K562 (cell line): ENCODE measurements at regions not wholly inside any gene's neighbourhood (a gene's known extent, or its start where the extent isn't known, plus 50 kb on each side); places are given as distances from the start of the nearest gene placed in this dataset.

Source experiments
- ATAC-seq: fragments of 200-7000 bp; cut with Tn5 transposase; 3 replicates; pipeline ENCODE4 v1.9.1; 2020; ENCODE audit warnings: moderate library complexity
- BruUV-seq: library from RNA; stranded (reverse); fragments of 400-500 nt; replicated peaks from 2 replicates; lab custom pipeline; 2021; lab: Mats Ljungman, UMichigan
- CTCF ChIA-PET: fragments of 300-600 bp; formaldehyde crosslinking; extraction: SDS; loops from one replicate; lab custom pipeline; 2021; ENCODE audit warnings: low intra/inter-chr PET ratio; lab: Yijun Ruan, JAX
- POLR2A ChIA-PET: fragments of 300-600, 350-650 bp; sonication (Branson Sonifier 250); formaldehyde crosslinking; extraction: SDS; loops from one replicate; lab custom pipeline; 2021; ENCODE audit warnings: antibody characterized with exemption, inconsistent platforms; lab: Yijun Ruan, JAX
- DNase-seq, 4 experiments: peaks; one replicate each; pipeline versions ENCODE4 v3.0.0 to v3.0.0-alpha.2; 2011 to 2018; ENCODE audit warnings: low spot score in 3 of 4, mixed read lengths in 3 of 4; ENCODE audit errors: extremely low read depth in 1 of 4
- FAIRE-seq: peaks from 2 replicates; lab custom pipeline; 2011; peaks lifted over from hg19 to GRCh38; lab: Jason Lieb, UNC
- H2AFZ ChIP-seq: 2 replicates; pipeline ENCODE4 v1.6.0; 2011; ENCODE audit warnings: low read depth, low read length, control low read depth, inconsistent platforms
- H3K27ac ChIP-seq: fragments of 200-600 bp; 3 replicates; pipeline ENCODE4 v1.8.0; 2011; ENCODE audit warnings: low read depth, mild to moderate bottlenecking, control low read depth, inconsistent platforms, low read length, moderate library complexity, mixed read lengths; ENCODE audit errors: extremely low read depth
- H3K27me3 ChIP-seq, 2 experiments: fragments of 300-600 bp in 1 of 2; 2 replicates in 1 of 2; 3 replicates in 1 of 2; pipeline versions ENCODE4 v1.6.0 to v1.8.0; 2011; ENCODE audit warnings: inconsistent platforms in 2 of 2, low read length in 2 of 2, mild to moderate bottlenecking in 1 of 2, mixed read lengths in 1 of 2, moderate library complexity in 1 of 2; ENCODE audit not compliant: control insufficient read depth in 2 of 2, insufficient read depth in 2 of 2
- H3K36me3 ChIP-seq: fragments of 300-600 bp; 3 replicates; pipeline ENCODE4 v1.8.0; 2011; ENCODE audit warnings: mild to moderate bottlenecking, low read length, inconsistent platforms; ENCODE audit not compliant: control insufficient read depth, insufficient read depth
- H3K4me1 ChIP-seq, 2 experiments: fragments of 200-600 bp in 1 of 2; replicated peaks in 1 of 2; 2 replicates in 1 of 2; 3 replicates in 1 of 2; pipeline versions ENCODE4 v1.5.1 to v1.8.0; 2011; ENCODE audit warnings: inconsistent platforms in 2 of 2, low read length in 2 of 2, mild to moderate bottlenecking in 1 of 2, mixed read lengths in 1 of 2, moderate library complexity in 1 of 2; ENCODE audit not compliant: control insufficient read depth in 2 of 2, insufficient read depth in 2 of 2
- H3K4me2 ChIP-seq: 2 replicates; pipeline ENCODE4 v1.6.1; 2011; ENCODE audit warnings: low read length, control low read depth, inconsistent platforms, mixed read lengths; ENCODE audit not compliant: insufficient read depth
- H3K4me3 ChIP-seq: fragments of 200-600 bp; sonication (generic), shearing (Covaris generic); 2 replicates; pipeline ENCODE4 v1.5.1; 2016; ENCODE audit warnings: control low read depth, inconsistent platforms
- H3K79me2 ChIP-seq: fragments of 200-600 bp; 3 replicates; pipeline ENCODE4 v1.8.0; 2011; ENCODE audit warnings: low read length, inconsistent platforms; ENCODE audit not compliant: control insufficient read depth, insufficient read depth
- H3K9ac ChIP-seq, 2 experiments: 2 replicates each; pipeline versions ENCODE4 v1.6.0 to v1.6.1; 2011; ENCODE audit warnings: low read depth in 2 of 2, low read length in 2 of 2, control low read depth in 1 of 2, inconsistent platforms in 1 of 2, mild to moderate bottlenecking in 1 of 2, mixed read lengths in 1 of 2; ENCODE audit not compliant: insufficient read depth in 1 of 2
- H3K9me1 ChIP-seq: one replicate; pipeline ENCODE4 v1.6.0; 2011; ENCODE audit warnings: inconsistent platforms, mild to moderate bottlenecking, low read length, moderate library complexity; ENCODE audit not compliant: control insufficient read depth, insufficient read depth
- H3K9me3 ChIP-seq: replicated peaks from 2 replicates; pipeline ENCODE4 v1.5.1; 2011; ENCODE audit warnings: low read depth, low read length, inconsistent platforms; ENCODE audit not compliant: control insufficient read depth, insufficient read depth
- H4K20me1 ChIP-seq: replicated peaks from 2 replicates; pipeline ENCODE4 v1.6.1; 2011; ENCODE audit warnings: low read length, inconsistent platforms, mixed read lengths; ENCODE audit not compliant: control insufficient read depth, insufficient read depth
- BRD4 ChIP-seq: fragments of 200-600 bp; sonication (generic); IDR thresholded peaks from 2 replicates; pipeline ENCODE4 v1.6.1; 2017; ENCODE audit warnings: inconsistent platforms
- CHD2 ChIP-seq: IDR thresholded peaks from 2 replicates; pipeline ENCODE4 v1.6.1; 2011; ENCODE audit warnings: low read depth, low read length
- CXXC5 ChIP-seq: fragments of 250-450 bp; sonication (Bioruptor Pico); IDR thresholded peaks from 2 replicates; pipeline ENCODE4 v1.8.0; 2022; ENCODE audit warnings: inconsistent platforms, mild to moderate bottlenecking, moderate library complexity
- EP300 ChIP-seq: IDR thresholded peaks from 2 replicates; pipeline ENCODE4 v1.6.1; 2012; ENCODE audit warnings: low read length, improper control_type of control experiment
- FOSL1 ChIP-seq: fragments of 200-800 bp; sonication (Bioruptor generic); conservative IDR thresholded peaks from 2 replicates; pipeline ENCODE4 v1.6.1; 2016; ENCODE audit warnings: missing genetic modification characterization, missing compliant biosample characterization
- HSF4 ChIP-seq: fragments of 250-450 bp; sonication (Bioruptor Pico); IDR thresholded peaks from 2 replicates; pipeline ENCODE4 v2.1.2; 2022; ENCODE audit warnings: mild to moderate bottlenecking, moderate library complexity, borderline replicate concordance
- KHSRP ChIP-seq: fragments of 450-650 bp; IDR thresholded peaks from 2 replicates; pipeline ENCODE4 v1.6.1; 2017
- NCOR1 ChIP-seq: fragments of 450-650 bp; IDR thresholded peaks from 2 replicates; pipeline ENCODE4 v1.6.1; 2016; ENCODE audit warnings: mild to moderate bottlenecking, moderate library complexity
- PRPF4 ChIP-seq: fragments of 200-400 bp; formaldehyde crosslinking; IDR thresholded peaks from one replicate; pipeline ENCODE4 v1.6.1; 2017; ENCODE audit warnings: low read length, low read depth, mild to moderate bottlenecking; ENCODE audit not compliant: insufficient read depth, poor library complexity, severe bottlenecking
- TAL1 ChIP-seq: fragments of 450-650 bp; IDR thresholded peaks from 2 replicates; pipeline ENCODE4 v1.6.1; 2016; ENCODE audit warnings: mild to moderate bottlenecking
- ZNF311 ChIP-seq: fragments of 250-450 bp; sonication (Bioruptor Pico); IDR thresholded peaks from 2 replicates; pipeline ENCODE4 v1.4.0; 2020; ENCODE audit warnings: mild to moderate bottlenecking, moderate library complexity
- ZNF695 ChIP-seq: fragments of 450-650 bp; formaldehyde crosslinking; IDR thresholded peaks from 2 replicates; pipeline ENCODE4 v1.4.0; 2020; ENCODE audit warnings: mild to moderate bottlenecking, moderate library complexity
- ZNF77 ChIP-seq: fragments of 250-450 bp; sonication (Bioruptor Pico); IDR thresholded peaks from 2 replicates; pipeline ENCODE4 v1.5.0; 2020
- in situ Hi-C: fragments of 300-500 bp; cut with MboI; formaldehyde crosslinking; loops from 4 replicates; pipeline ENCODE4 v1.15.0; 2018; ENCODE audit warnings: inconsistent platforms, mixed read lengths
- intact Hi-C: fragments of 100-400 bp; cut with micrococcal nuclease; formaldehyde crosslinking; loops from 2 replicates; pipeline ENCODE4 v1.14.2; 2022
- TF ChIP-seq, protein P1 (sequence below): fragments of 450-650 bp; formaldehyde crosslinking; IDR thresholded peaks from 2 replicates; pipeline ENCODE4 v1.4.0; 2020; ENCODE audit warnings: mild to moderate bottlenecking, moderate library complexity
- TF ChIP-seq, protein P2 (sequence below): fragments of 450-650 bp; formaldehyde crosslinking; IDR thresholded peaks from 2 replicates; pipeline ENCODE4 v1.4.0; 2022; ENCODE audit warnings: missing genetic modification characterization
- TF ChIP-seq, protein P3 (sequence below): fragments of 450-650 bp; IDR thresholded peaks from 2 replicates; pipeline ENCODE4 v1.6.1; 2018; ENCODE audit not compliant: partially characterized antibody

DNA sequence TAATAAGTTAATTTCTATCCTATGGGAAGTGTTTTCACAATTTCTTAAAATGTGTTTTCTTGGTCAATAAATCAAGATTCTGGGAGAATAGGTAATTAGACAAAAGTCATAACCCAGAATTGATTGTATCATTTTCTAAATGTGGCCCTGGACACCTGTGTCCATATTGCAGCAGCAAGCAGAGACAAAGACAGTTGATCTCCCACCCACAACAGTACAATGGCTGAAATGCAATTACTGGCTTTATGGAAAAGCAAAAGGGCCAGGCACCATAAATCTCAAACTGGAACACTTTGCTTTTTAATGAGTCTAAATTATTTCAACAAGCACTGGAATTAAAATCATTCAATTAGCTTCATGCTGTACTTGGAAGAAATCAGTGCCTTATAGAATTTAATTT is 157.2 kb downstream of the ESM1 start (continued):
- TF ChIP-seq, protein P1, sequence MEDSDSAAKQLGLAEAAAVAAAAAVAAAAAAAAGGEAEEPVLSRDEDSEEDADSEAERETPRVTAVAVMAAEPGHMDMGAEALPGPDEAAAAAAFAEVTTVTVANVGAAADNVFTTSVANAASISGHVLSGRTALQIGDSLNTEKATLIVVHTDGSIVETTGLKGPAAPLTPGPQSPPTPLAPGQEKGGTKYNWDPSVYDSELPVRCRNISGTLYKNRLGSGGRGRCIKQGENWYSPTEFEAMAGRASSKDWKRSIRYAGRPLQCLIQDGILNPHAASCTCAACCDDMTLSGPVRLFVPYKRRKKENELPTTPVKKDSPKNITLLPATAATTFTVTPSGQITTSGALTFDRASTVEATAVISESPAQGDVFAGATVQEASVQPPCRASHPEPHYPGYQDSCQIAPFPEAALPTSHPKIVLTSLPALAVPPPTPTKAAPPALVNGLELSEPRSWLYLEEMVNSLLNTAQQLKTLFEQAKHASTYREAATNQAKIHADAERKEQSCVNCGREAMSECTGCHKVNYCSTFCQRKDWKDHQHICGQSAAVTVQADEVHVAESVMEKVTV (CRISPR knock-in tag): no peak
- TF ChIP-seq ZNF695: no peak
- TF ChIP-seq EP300: no peak
- no peak for TF ChIP-seq ZNF77
- no peak for TF ChIP-seq TAL1
- no peak for TF ChIP-seq KHSRP
- TF ChIP-seq FOSL1 (tag): no peak
- TF ChIP-seq, protein P2, sequence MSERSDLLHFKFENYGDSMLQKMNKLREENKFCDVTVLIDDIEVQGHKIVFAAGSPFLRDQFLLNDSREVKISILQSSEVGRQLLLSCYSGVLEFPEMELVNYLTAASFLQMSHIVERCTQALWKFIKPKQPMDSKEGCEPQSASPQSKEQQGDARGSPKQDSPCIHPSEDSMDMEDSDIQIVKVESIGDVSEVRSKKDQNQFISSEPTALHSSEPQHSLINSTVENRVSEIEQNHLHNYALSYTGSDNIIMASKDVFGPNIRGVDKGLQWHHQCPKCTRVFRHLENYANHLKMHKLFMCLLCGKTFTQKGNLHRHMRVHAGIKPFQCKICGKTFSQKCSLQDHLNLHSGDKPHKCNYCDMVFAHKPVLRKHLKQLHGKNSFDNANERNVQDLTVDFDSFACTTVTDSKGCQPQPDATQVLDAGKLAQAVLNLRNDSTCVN (CRISPR knock-in tag): no peak
- TF ChIP-seq ZNF311: no peak

DNA sequence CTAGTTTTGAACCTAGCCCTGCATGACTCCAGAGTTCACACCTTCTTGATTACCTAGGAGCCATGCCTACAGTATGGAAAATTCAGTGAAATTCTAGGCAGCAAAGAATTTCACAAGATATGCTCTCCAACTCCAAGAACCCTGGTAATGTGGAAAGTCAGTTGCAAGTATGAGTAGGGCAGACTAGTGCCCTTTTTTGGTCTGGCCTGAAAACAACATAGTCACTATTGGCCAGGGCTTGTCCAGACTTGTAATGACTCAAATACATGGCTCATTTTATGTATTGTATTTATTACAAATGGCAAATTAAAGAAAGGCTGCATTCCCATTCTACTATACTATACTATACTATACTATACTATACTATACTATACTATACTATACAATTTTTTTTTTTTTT is 160.4 kb downstream of the ESM1 start:
- ATAC-seq: no peak
- POLR2A ChIA-PET: no interaction called here
- Histone ChIP-seq H3K9me1 (no peaks in the 10 kb centered on the region), H3K9me3 (no peaks in the 10 kb centered on the region), H3K36me3 (no peaks in the 10 kb centered on the region), H3K79me2 (no peaks in the 10 kb centered on the region), H4K20me1 (no peaks in the 10 kb centered on the region), H3K9ac (no peak overlapping the region), H3K27me3 (peaks cover 2 to 5% of the 10 kb centered on the region in 2 experiments; a peak in 1 of 5 replicates), H3K27ac (no peak overlapping the region), H3K4me3 (no peak overlapping the region), H3K4me2 (no peak overlapping the region), H2AFZ (no peak overlapping the region), H3K4me1 (no peaks in the 10 kb centered on the region)
- FAIRE-seq: no peak
- BruUV-seq: no TSS peak
- CTCF ChIA-PET: no interaction called here
- no peak for DNase-seq
- in situ Hi-C loops: no loop called here
- intact Hi-C loops: no loop called here
- no peak for TF ChIP-seq KHSRP
- TF ChIP-seq CXXC5 (CRISPR knock-in tag): no peak
- TF ChIP-seq, protein P3, sequence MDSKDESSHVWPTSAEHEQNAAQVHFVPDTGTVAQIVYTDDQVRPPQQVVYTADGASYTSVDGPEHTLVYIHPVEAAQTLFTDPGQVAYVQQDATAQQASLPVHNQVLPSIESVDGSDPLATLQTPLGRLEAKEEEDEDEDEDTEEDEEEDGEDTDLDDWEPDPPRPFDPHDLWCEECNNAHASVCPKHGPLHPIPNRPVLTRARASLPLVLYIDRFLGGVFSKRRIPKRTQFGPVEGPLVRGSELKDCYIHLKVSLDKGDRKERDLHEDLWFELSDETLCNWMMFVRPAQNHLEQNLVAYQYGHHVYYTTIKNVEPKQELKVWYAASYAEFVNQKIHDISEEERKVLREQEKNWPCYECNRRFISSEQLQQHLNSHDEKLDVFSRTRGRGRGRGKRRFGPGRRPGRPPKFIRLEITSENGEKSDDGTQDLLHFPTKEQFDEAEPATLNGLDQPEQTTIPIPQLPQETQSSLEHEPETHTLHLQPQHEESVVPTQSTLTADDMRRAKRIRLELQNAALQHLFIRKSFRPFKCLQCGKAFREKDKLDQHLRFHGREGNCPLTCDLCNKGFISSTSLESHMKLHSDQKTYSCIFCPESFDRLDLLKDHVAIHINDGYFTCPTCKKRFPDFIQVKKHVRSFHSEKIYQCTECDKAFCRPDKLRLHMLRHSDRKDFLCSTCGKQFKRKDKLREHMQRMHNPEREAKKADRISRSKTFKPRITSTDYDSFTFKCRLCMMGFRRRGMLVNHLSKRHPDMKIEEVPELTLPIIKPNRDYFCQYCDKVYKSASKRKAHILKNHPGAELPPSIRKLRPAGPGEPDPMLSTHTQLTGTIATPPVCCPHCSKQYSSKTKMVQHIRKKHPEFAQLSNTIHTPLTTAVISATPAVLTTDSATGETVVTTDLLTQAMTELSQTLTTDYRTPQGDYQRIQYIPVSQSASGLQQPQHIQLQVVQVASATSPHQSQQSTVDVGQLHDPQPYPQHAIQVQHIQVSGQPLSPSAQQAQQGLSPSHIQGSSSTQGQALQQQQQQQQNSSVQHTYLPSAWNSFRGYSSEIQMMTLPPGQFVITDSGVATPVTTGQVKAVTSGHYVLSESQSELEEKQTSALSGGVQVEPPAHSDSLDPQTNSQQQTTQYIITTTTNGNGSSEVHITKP: no peak
- no peak for TF ChIP-seq BRD4
- no peak for TF ChIP-seq PRPF4
- no peak for TF ChIP-seq HSF4
- TF ChIP-seq NCOR1: no peak
- no peak for TF ChIP-seq CHD2
